ENCODE measurements at regions not wholly inside any gene's neighbourhood (a gene's known extent, or its start where the extent isn't known, plus 50 kb on each side); places are given as distances from the start of the nearest gene placed in this dataset.
"Not testable (repeated sequence)": the region's sequence is repeated elsewhere in the genome, so short reads cannot be mapped to it uniquely, and the experiment has no call there.

GRCh38 chr10:125238682-125239081, 78.3 kb upstream of the CTBP2 start:
- intact Hi-C loops (cut with DNase I) = no loop called here
- ATAC-seq (no peak), DNase-seq (ENCODE audit: missing footprints) (no peak)

GRCh38 chr10:125236091-125236490, 75.7 kb upstream of the CTBP2 start:
- intact Hi-C loops (cut with DNase I) = no loop called here
- ATAC-seq (no peak), DNase-seq (ENCODE audit: missing footprints) (no peak)

- intact Hi-C loops (cut with DNase I) = no loop called here
- DNase-seq (ENCODE audit: missing footprints) = no peak
- no peak for ATAC-seq
Measured at GRCh38 chr10:125235093-125236069, 75.0 kb upstream of the CTBP2 start.

- DNase-seq (ENCODE audit: missing footprints); ATAC-seq; intact Hi-C loops (cut with DNase I): not testable (repeated sequence)
Measured at GRCh38 chr10:125234576-125234975, 74.2 kb upstream of the CTBP2 start.

- ATAC-seq = no peak
- intact Hi-C loops (cut with DNase I) = no loop called here
- no peak for DNase-seq (ENCODE audit: missing footprints)
Measured at GRCh38 chr10:125233726-125234125, 73.4 kb upstream of the CTBP2 start.

GRCh38 chr10:125232841-125233240, 72.5 kb upstream of the CTBP2 start:
- no peak for ATAC-seq
- intact Hi-C loops (cut with DNase I) = no loop called here
- DNase-seq (ENCODE audit: missing footprints) = no peak

- intact Hi-C loops (cut with DNase I) = no loop called here
- ATAC-seq (no peak), DNase-seq (ENCODE audit: missing footprints) (no peak)
Measured at GRCh38 chr10:125231813-125232475, 71.6 kb upstream of the CTBP2 start.

GRCh38 chr10:125231116-125231812, 70.9 kb upstream of the CTBP2 start:
- intact Hi-C loops (cut with DNase I) = no loop called here
- DNase-seq (ENCODE audit: missing footprints) (no peak), ATAC-seq (no peak)

GRCh38 chr10:125230251-125230650, 69.9 kb upstream of the CTBP2 start:
- intact Hi-C loops (cut with DNase I) = no loop called here
- ATAC-seq = no peak
- no peak for DNase-seq (ENCODE audit: missing footprints)

GRCh38 chr10:125228245-125228940, 68.0 kb upstream of the CTBP2 start:
- DNase-seq (ENCODE audit: missing footprints); ATAC-seq; intact Hi-C loops (cut with DNase I): not testable (repeated sequence)

- no peak for DNase-seq (ENCODE audit: missing footprints)
- no peak for ATAC-seq
- intact Hi-C loops (cut with DNase I) = no loop called here
Measured at GRCh38 chr10:125227546-125227945, 67.2 kb upstream of the CTBP2 start.

GRCh38 chr10:125226823-125227222, 66.5 kb upstream of the CTBP2 start:
- intact Hi-C loops (cut with DNase I) = no loop called here
- DNase-seq (ENCODE audit: missing footprints) (no peak), ATAC-seq (no peak)

GRCh38 chr10:125226005-125226404, 65.6 kb upstream of the CTBP2 start:
- intact Hi-C loops (cut with DNase I) = no loop called here
- DNase-seq (ENCODE audit: missing footprints) (no peak), ATAC-seq (no peak)

- intact Hi-C loops (cut with DNase I) = no loop called here
- DNase-seq (ENCODE audit: missing footprints) = no peak
- ATAC-seq = no peak
Measured at GRCh38 chr10:125225051-125225450, 64.7 kb upstream of the CTBP2 start.

GRCh38 chr10:125222515-125223308, 62.3 kb upstream of the CTBP2 start:
- ATAC-seq (no peak), DNase-seq (ENCODE audit: missing footprints) (no peak)
- intact Hi-C loops (cut with DNase I) = loop anchor here (5.0 kb wide), 1 partner anchor 185 kb away; no protein-coding TSS in a partner anchor

GRCh38 chr10:125221716-125222115, 61.4 kb upstream of the CTBP2 start:
- intact Hi-C loops (cut with DNase I) = loop anchor here (5.0 kb wide), 1 partner anchor 184 kb away; no protein-coding TSS in a partner anchor
- DNase-seq (ENCODE audit: missing footprints) = no peak
- no peak for ATAC-seq

- intact Hi-C loops (cut with DNase I) = loop anchor here (5.0 kb wide), 1 partner anchor 182 kb away; no protein-coding TSS in a partner anchor
- DNase-seq (ENCODE audit: missing footprints) = no peak
- no peak for ATAC-seq
Measured at GRCh38 chr10:125219776-125220175, 59.4 kb upstream of the CTBP2 start.

GRCh38 chr10:125218967-125219366, 58.6 kb upstream of the CTBP2 start:
- ATAC-seq = no peak
- intact Hi-C loops (cut with DNase I) = no loop called here
- no peak for DNase-seq (ENCODE audit: missing footprints)

Data from Right ventricle myocardium inferior (tissue), 1 donor.